ENCODE measurements at regions not wholly inside any gene's neighbourhood (a gene's known extent, or its start where the extent isn't known, plus 50 kb on each side); places are given as distances from the start of the nearest gene placed in this dataset.
A peak's percentile ranks its signal among the peaks of the same experiment; 100 is the strongest.

GRCh38 chr19:30130356-30131122, 188.5 kb downstream of the URI1 start:
- no peak for ATAC-seq (ENCODE audit: low read depth in 2 of 2)

GRCh38 chr19:30131246-30131645, 189.2 kb downstream of the URI1 start:
- Mint-ChIP-seq H3K4me1 (no peaks in the 10 kb centered on the region), H3K27me3 (peaks cover 0 to 3% (median 0%) of the 10 kb centered on the region in 3 donors), H3K36me3 (no peaks in the 10 kb centered on the region), H3K9me3 (peaks cover 5 to 18% (median 8%) of the 10 kb centered on the region in 7 donors), H3K27ac (no peak overlapping the region), H3K4me3 (no peak overlapping the region)
- DNase-seq, result no peak
- ATAC-seq (ENCODE audit: low read depth in 2 of 2), result no peak

More at GRCh38 chr19:30130356-30131122, 188.5 kb downstream of the URI1 start:
- Mint-ChIP-seq H3K27ac (no peak overlapping the region), H3K9me3 (peaks cover 5 to 18% (median 7%) of the 10 kb centered on the region in 7 donors), H3K4me1 (no peaks in the 10 kb centered on the region), H3K36me3 (no peaks in the 10 kb centered on the region), H3K27me3 (peaks cover 0 to 4% (median 3%) of the 10 kb centered on the region in 3 donors), H3K4me3 (no peak overlapping the region)
- no peak for DNase-seq

GRCh38 chr19:30131722-30132291, 189.8 kb downstream of the URI1 start:
- no peaks in the 10 kb centered on the region for H3K4me1 Mint-ChIP-seq
- no peaks in the 10 kb centered on the region for H3K36me3 Mint-ChIP-seq
- DNase-seq, result no peak
- H3K9me3 Mint-ChIP-seq, result peaks cover 5 to 18% (median 8%) of the 10 kb centered on the region in 7 donors
- no peak for ATAC-seq (ENCODE audit: low read depth in 2 of 2)
- H3K27ac Mint-ChIP-seq, result no peak overlapping the region
- peaks cover 0 to 3% (median 0%) of the 10 kb centered on the region in 3 donors for H3K27me3 Mint-ChIP-seq
- no peak overlapping the region for H3K4me3 Mint-ChIP-seq

- Mint-ChIP-seq H3K36me3 (no peaks in the 10 kb centered on the region), H3K9me3 (peaks cover 5 to 18% (median 8%) of the 10 kb centered on the region in 7 donors), H3K4me3 (no peak overlapping the region), H3K4me1 (no peaks in the 10 kb centered on the region), H3K27me3 (peaks cover 0 to 3% (median 0%) of the 10 kb centered on the region in 3 donors), H3K27ac (peak overlapping the region in 1 of 6 donors; percentile 20)
- DNase-seq (no peak), ATAC-seq (ENCODE audit: low read depth in 2 of 2) (no peak)
Observed at GRCh38 chr19:30132343-30133075, 190.5 kb downstream of the URI1 start.

GRCh38 chr19:30133803-30134202, 191.8 kb downstream of the URI1 start:
- H3K4me1 Mint-ChIP-seq, result no peaks in the 10 kb centered on the region
- H3K36me3 Mint-ChIP-seq, result no peaks in the 10 kb centered on the region
- DNase-seq, result no peak
- peaks cover 5 to 18% (median 8%) of the 10 kb centered on the region in 7 donors for H3K9me3 Mint-ChIP-seq
- ATAC-seq (ENCODE audit: low read depth in 2 of 2), result no peak
- H3K27me3 Mint-ChIP-seq, result peaks cover 0 to 3% (median 0%) of the 10 kb centered on the region in 3 donors
- H3K27ac Mint-ChIP-seq, result peak overlapping the region in 1 of 6 donors; percentile 77
- no peak overlapping the region for H3K4me3 Mint-ChIP-seq

- Mint-ChIP-seq H3K4me3 (no peak overlapping the region), H3K9me3 (peaks cover 0 to 11% (median 3%) of the 10 kb centered on the region in 7 donors), H3K4me1 (no peaks in the 10 kb centered on the region), H3K36me3 (no peaks in the 10 kb centered on the region), H3K27me3 (peaks cover 0 to 3% (median 0%) of the 10 kb centered on the region in 3 donors), H3K27ac (peak overlapping the region in 1 of 6 donors; percentile 42)
- no peak for ATAC-seq (ENCODE audit: low read depth in 2 of 2)
- DNase-seq, result no peak
Observed at GRCh38 chr19:30135093-30135757, 193.2 kb downstream of the URI1 start.

- Mint-ChIP-seq H3K9me3 (peaks cover 0 to 11% (median 3%) of the 10 kb centered on the region in 7 donors), H3K27ac (no peak overlapping the region), H3K4me3 (no peak overlapping the region), H3K27me3 (peaks cover 0 to 3% (median 0%) of the 10 kb centered on the region in 3 donors), H3K36me3 (no peaks in the 10 kb centered on the region), H3K4me1 (no peaks in the 10 kb centered on the region)
- ATAC-seq (ENCODE audit: low read depth in 2 of 2) (no peak), DNase-seq (no peak)
Observed at GRCh38 chr19:30135797-30136196, 193.8 kb downstream of the URI1 start.

GRCh38 chr19:30136611-30137195, 194.7 kb downstream of the URI1 start:
- peaks cover 0 to 3% (median 0%) of the 10 kb centered on the region in 3 donors for H3K27me3 Mint-ChIP-seq
- peaks cover 0 to 11% (median 3%) of the 10 kb centered on the region in 7 donors for H3K9me3 Mint-ChIP-seq
- no peak overlapping the region for H3K4me3 Mint-ChIP-seq
- H3K27ac Mint-ChIP-seq, result no peak overlapping the region
- H3K4me1 Mint-ChIP-seq, result no peaks in the 10 kb centered on the region
- DNase-seq (no peak), ATAC-seq (ENCODE audit: low read depth in 2 of 2) (no peak)
- no peaks in the 10 kb centered on the region for H3K36me3 Mint-ChIP-seq

GRCh38 chr19:30137747-30138146, 195.7 kb downstream of the URI1 start:
- Mint-ChIP-seq H3K9me3 (peaks cover 0 to 11% (median 3%) of the 10 kb centered on the region in 7 donors), H3K27me3 (peaks cover 0 to 3% (median 0%) of the 10 kb centered on the region in 3 donors), H3K4me3 (no peak overlapping the region), H3K36me3 (no peaks in the 10 kb centered on the region), H3K27ac (no peak overlapping the region), H3K4me1 (no peaks in the 10 kb centered on the region)
- no peak for ATAC-seq (ENCODE audit: low read depth in 2 of 2)
- no peak for DNase-seq

- DNase-seq, result no peak
- Mint-ChIP-seq H3K27ac (no peak overlapping the region), H3K27me3 (no peaks in the 10 kb centered on the region), H3K9me3 (peaks cover 0 to 3% (median 0%) of the 10 kb centered on the region in 7 donors), H3K36me3 (no peaks in the 10 kb centered on the region), H3K4me1 (no peaks in the 10 kb centered on the region), H3K4me3 (peak overlapping the region in 1 of 8 donors; percentile 10)
- no peak for ATAC-seq (ENCODE audit: low read depth in 2 of 2)
Observed at GRCh38 chr19:30144242-30144758, 202.3 kb downstream of the URI1 start.

GRCh38 chr19:30144802-30145201, 202.8 kb downstream of the URI1 start:
- DNase-seq (no peak), ATAC-seq (ENCODE audit: low read depth in 2 of 2) (no peak)
- H3K4me1 Mint-ChIP-seq, result no peaks in the 10 kb centered on the region
- H3K9me3 Mint-ChIP-seq, result peaks cover 0 to 3% (median 0%) of the 10 kb centered on the region in 7 donors
- no peaks in the 10 kb centered on the region for H3K27me3 Mint-ChIP-seq
- no peak overlapping the region for H3K4me3 Mint-ChIP-seq
- H3K27ac Mint-ChIP-seq, result no peak overlapping the region
- no peaks in the 10 kb centered on the region for H3K36me3 Mint-ChIP-seq

- no peak for ATAC-seq (ENCODE audit: low read depth in 2 of 2)
- Mint-ChIP-seq H3K27me3 (no peaks in the 10 kb centered on the region), H3K27ac (no peak overlapping the region), H3K36me3 (no peaks in the 10 kb centered on the region), H3K4me1 (no peaks in the 10 kb centered on the region), H3K4me3 (no peak overlapping the region), H3K9me3 (peaks cover 0 to 3% (median 0%) of the 10 kb centered on the region in 7 donors)
- DNase-seq, result no peak
Observed at GRCh38 chr19:30145467-30145866, 203.4 kb downstream of the URI1 start.

GRCh38 chr19:30146346-30146745, 204.3 kb downstream of the URI1 start:
- ATAC-seq (ENCODE audit: low read depth in 2 of 2), result no peak
- peaks cover 0 to 3% (median 0%) of the 10 kb centered on the region in 7 donors for H3K9me3 Mint-ChIP-seq
- no peaks in the 10 kb centered on the region for H3K27me3 Mint-ChIP-seq
- no peaks in the 10 kb centered on the region for H3K36me3 Mint-ChIP-seq
- H3K4me1 Mint-ChIP-seq, result no peaks in the 10 kb centered on the region
- DNase-seq, result no peak
- no peak overlapping the region for H3K27ac Mint-ChIP-seq
- H3K4me3 Mint-ChIP-seq, result no peak overlapping the region
